NT2/D1 (cell line): ENCODE measurements at regions not wholly inside any gene's neighbourhood (a gene's known extent, or its start where the extent isn't known, plus 50 kb on each side); places are given as distances from the start of the nearest gene placed in this dataset.

Experiments used
- SUZ12 ChIP-seq: IDR thresholded peaks from 2 replicates; pipeline ENCODE4 v1.6.1; 2011; ENCODE audit not compliant: insufficient read length, insufficient read depth; ENCODE audit errors: extremely low read depth
- ZNF274 ChIP-seq: IDR thresholded peaks from 2 replicates; pipeline ENCODE4 v1.6.1; 2011; ENCODE audit warnings: mild to moderate bottlenecking, low read depth, low read length

DNA sequence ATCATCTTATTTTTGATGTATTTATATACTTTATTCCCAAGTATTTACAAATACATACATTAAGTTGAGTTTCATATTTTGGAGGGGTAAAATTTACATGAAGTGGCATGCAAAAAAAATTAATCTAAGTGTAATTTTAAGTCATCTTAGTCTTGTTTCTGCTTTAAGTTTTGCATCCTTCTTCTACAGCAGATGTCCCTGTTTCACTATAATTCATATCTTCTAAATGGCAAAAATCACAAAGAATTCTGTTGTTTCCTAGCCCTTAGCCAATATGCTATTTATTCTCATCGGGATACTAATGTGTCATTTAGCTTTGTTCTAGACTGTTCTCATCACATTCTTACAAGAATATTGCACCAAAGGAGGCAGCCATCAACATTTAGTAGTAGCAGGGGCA is 831.9 kb downstream of the GBE1 start:
- TF ChIP-seq ZNF274 (no peak), SUZ12 (no peak)
